Upper lobe of right lung (tissue), 1 donor: ENCODE measurements at regions not wholly inside any gene's neighbourhood (a gene's known extent, or its start where the extent isn't known, plus 50 kb on each side); places are given as distances from the start of the nearest gene placed in this dataset.

Experiments used
- ATAC-seq: fragments of 200-7000 bp; cut with Tn5 transposase; one replicate; pipeline ENCODE4 v1.9.1; 2020; ENCODE audit warnings: mild to moderate bottlenecking, moderate library complexity
- DNase-seq: peaks from one replicate; pipeline ENCODE4 v3.0.0-alpha.2; 2020
- H3K27ac ChIP-seq: fragments of 200-600 bp; one replicate; pipeline ENCODE4 v1.8.0; 2022
- H3K27me3 ChIP-seq: fragments of 200-600 bp; one replicate; pipeline ENCODE4 v1.8.0; 2022; ENCODE audit warnings: mild to moderate bottlenecking
- H3K36me3 ChIP-seq: fragments of 200-600 bp; one replicate; pipeline ENCODE4 v1.8.0; 2022
- H3K4me1 ChIP-seq: fragments of 200-600 bp; one replicate; pipeline ENCODE4 v1.8.0; 2022
- H3K4me3 ChIP-seq: fragments of 200-600 bp; one replicate; pipeline ENCODE4 v1.8.0; 2022; ENCODE audit warnings: mild to moderate bottlenecking
- H3K9me3 ChIP-seq: fragments of 200-600 bp; one replicate; pipeline ENCODE4 v1.8.0; 2022
- CTCF ChIP-seq: fragments of 200-600 bp; IDR thresholded peaks from one replicate; pipeline ENCODE4 v1.8.0; 2022; ENCODE audit warnings: antibody characterized with exemption
- intact Hi-C: fragments of 100-400 bp; cut with DNase I; formaldehyde crosslinking; loops from one replicate; pipeline ENCODE4 v1.11.0; 2022
- donor health status: DM: no; HTN: yes; CAD: no; lungs with severe emphysema.

DNA sequence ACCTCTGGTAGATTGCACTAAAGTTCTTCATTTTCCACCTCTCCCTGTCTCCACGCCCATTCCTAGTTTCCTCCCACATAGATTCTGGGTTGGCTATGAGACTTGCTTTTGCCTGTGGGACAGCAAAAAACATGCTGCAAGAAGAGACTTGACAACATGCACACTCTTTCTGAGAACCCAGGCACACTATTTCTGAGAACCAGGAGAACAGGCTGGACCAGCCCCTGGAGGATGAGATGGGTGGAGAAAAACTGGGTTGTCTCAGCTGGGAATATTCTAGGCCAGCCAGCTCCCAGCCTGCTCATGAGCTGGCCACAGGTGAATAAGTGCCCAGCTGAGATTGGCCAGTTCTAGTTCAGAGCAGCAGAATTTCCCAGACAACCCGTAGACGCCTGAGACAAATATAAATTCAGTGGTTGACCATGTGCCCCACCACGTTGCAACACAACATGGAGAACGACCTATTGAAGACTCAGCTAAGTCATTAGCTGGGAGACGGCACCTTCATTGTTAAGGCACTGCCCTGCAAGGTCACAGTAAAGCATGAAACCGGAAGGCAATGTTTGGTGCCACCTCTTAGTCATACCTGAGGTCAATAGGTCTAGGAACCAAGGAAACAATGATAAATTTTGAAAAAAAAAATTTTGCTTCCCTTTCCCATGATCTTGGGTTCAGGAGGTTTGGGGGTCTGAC lies 92.7 kb upstream of the AKR1E2 start:
- Histone ChIP-seq H3K4me3 (no peak overlapping the region), H3K9me3 (no peaks in the 10 kb centered on the region), H3K27ac (no peak overlapping the region), H3K4me1 (no peaks in the 10 kb centered on the region), H3K27me3 (no peaks in the 10 kb centered on the region), H3K36me3 (no peaks in the 10 kb centered on the region)
- ATAC-seq, result no peak
- no peak for DNase-seq
- intact Hi-C loops, result no loop called here
- TF ChIP-seq CTCF, result no peak

DNA sequence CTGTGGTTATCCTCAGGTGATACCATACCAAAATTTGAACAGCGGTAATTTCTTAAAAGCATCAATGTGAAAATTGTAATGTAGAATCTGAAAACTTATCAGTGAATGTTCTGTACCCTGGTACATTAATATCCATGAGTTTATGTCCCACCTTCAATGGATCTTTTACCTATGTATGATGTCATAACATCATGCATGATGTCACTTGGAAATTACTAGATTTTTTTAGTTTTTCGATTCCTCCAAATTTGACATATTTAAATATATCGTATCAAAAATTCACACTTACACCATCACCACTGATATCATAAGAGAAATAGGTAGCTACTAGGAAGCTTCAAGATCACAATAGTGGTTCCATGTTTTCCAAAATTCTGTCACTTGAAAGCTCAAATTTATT lies 95.0 kb upstream of the AKR1E2 start:
- no peaks in the 10 kb centered on the region for H3K9me3 ChIP-seq
- ATAC-seq (no peak), DNase-seq (no peak)
- H3K4me1 ChIP-seq, result no peaks in the 10 kb centered on the region
- no peak overlapping the region for H3K27ac ChIP-seq
- TF ChIP-seq CTCF, result no peak
- H3K27me3 ChIP-seq, result no peaks in the 10 kb centered on the region
- H3K4me3 ChIP-seq, result no peak overlapping the region
- no peaks in the 10 kb centered on the region for H3K36me3 ChIP-seq
- intact Hi-C loops, result no loop called here

DNA sequence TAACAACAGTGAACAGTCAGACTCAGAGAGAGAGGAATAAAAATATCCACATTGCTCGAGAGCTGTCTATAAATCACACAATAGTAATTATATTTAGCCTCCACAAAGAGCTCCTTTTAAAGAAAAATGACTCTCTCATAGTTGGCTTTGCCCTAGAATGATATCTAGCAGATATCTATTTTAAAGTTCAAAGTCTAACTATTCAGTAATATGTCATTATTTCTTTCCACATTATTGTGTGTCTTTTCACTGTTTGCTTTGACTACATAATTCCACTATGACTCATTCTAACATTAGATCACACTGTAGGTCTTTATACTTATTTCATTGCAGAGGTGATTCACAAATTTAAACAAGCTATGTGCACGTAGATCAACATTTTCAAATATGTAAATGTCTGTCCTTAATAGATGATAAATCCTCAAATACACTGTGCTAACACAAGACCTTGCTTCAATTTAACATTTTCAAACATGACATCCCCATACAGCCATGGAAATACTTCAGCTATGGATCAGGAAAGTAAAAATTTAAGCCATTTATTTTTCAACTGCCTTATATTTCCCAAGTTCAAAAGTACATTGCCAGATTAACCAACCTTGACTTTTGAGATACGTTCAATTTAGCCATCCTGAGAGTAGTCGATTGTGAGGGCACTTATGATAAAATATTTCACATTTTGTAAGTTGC lies 99.9 kb upstream of the AKR1E2 start:
- intact Hi-C loops, result no loop called here
- ATAC-seq (no peak), DNase-seq (no peak)
- H3K27me3 ChIP-seq, result no peaks in the 10 kb centered on the region
- no peak overlapping the region for H3K4me3 ChIP-seq
- TF ChIP-seq CTCF, result no peak
- H3K27ac ChIP-seq, result no peak overlapping the region
- no peaks in the 10 kb centered on the region for H3K36me3 ChIP-seq
- no peaks in the 10 kb centered on the region for H3K9me3 ChIP-seq
- H3K4me1 ChIP-seq, result no peaks in the 10 kb centered on the region

- no peak for DNase-seq
- TF ChIP-seq CTCF, result no peak
- Histone ChIP-seq H3K27ac (no peak overlapping the region), H3K27me3 (no peaks in the 10 kb centered on the region), H3K9me3 (no peaks in the 10 kb centered on the region), H3K4me1 (no peaks in the 10 kb centered on the region), H3K36me3 (no peaks in the 10 kb centered on the region), H3K4me3 (no peak overlapping the region)
- ATAC-seq, result no peak
- intact Hi-C loops, result no loop called here
Measured at GRCh38 chr10:4723860-4724259, 102.1 kb upstream of the AKR1E2 start.

DNA sequence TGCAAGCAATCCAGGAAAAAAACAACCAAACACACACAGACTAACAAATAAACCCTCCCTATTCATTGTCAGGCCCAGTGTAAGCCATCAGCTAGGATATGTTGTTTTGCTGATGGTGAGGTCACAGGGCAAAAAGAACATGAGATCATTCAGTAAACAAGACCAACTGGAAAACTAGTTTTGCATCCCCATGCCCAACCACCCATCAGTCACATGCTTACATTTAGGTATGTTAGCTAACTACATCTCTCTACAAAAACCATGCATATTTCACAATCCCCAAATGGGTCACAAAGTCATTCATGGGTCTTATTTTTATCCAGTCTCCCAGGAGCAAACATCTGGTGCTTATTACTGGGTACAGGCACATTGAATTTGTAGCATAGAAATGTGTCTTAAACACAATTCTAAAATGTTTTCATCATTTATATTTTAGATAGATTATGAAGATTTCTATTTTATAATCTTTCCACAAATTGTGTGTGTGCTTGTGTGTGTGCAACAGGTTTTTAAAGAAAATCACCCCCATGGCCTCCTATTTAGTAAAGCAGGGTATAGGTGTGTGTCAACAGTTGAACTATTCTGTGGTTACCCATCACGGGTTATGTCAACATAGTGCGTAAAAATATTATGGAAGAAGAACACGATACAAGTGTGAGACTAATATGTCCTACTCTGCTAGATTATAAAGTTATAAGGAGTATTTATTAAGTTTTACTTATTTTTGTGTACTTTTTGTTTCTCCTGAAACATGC lies 103.8 kb upstream of the AKR1E2 start:
- no peak for TF ChIP-seq CTCF
- Histone ChIP-seq H3K27me3 (no peaks in the 10 kb centered on the region), H3K27ac (no peak overlapping the region), H3K9me3 (no peaks in the 10 kb centered on the region), H3K4me1 (no peaks in the 10 kb centered on the region), H3K4me3 (no peak overlapping the region), H3K36me3 (no peaks in the 10 kb centered on the region)
- ATAC-seq, result no peak
- DNase-seq, result no peak
- intact Hi-C loops, result no loop called here
